ENCODE measurements at regions not wholly inside any gene's neighbourhood (a gene's known extent, or its start where the extent isn't known, plus 50 kb on each side); places are given as distances from the start of the nearest gene placed in this dataset.
"Not testable (repeated sequence)": the region's sequence is repeated elsewhere in the genome, so short reads cannot be mapped to it uniquely, and the experiment has no call there.

GRCh38 chr3:176074096-176074495, 1123.2 kb downstream of the TBL1XR1 start:
- no peak for DNase-seq (ENCODE audit: low spot score)

GRCh38 chr3:176071943-176072342, 1125.3 kb downstream of the TBL1XR1 start:
- no peak for DNase-seq (ENCODE audit: low spot score)

GRCh38 chr3:176068750-176069149, 1128.5 kb downstream of the TBL1XR1 start:
- no peak for DNase-seq (ENCODE audit: low spot score)

GRCh38 chr3:176058856-176059255, 1138.4 kb downstream of the TBL1XR1 start:
- DNase-seq (ENCODE audit: low spot score), result no peak

- DNase-seq (ENCODE audit: low spot score), result no peak
Measured at GRCh38 chr3:176055836-176056235, 1141.4 kb downstream of the TBL1XR1 start.

GRCh38 chr3:176051766-176052165, 1145.5 kb downstream of the TBL1XR1 start:
- DNase-seq (ENCODE audit: low spot score), result no peak

- no peak for DNase-seq (ENCODE audit: low spot score)
Measured at GRCh38 chr3:176046703-176047102, 1150.6 kb downstream of the TBL1XR1 start.

- no peak for DNase-seq (ENCODE audit: low spot score)
Measured at GRCh38 chr3:176041812-176042211, 1155.5 kb downstream of the TBL1XR1 start.

GRCh38 chr3:176041185-176041584, 1156.1 kb downstream of the TBL1XR1 start:
- no peak for DNase-seq (ENCODE audit: low spot score)

- DNase-seq (ENCODE audit: low spot score), result no peak
Measured at GRCh38 chr3:176037636-176038035, 1159.6 kb downstream of the TBL1XR1 start.

GRCh38 chr3:176032043-176032442, 1165.2 kb downstream of the TBL1XR1 start:
- no peak for DNase-seq (ENCODE audit: low spot score)

GRCh38 chr3:176016203-176016602, 1157.1 kb downstream of the NAALADL2 start:
- not testable (repeated sequence) for DNase-seq (ENCODE audit: low spot score)

GRCh38 chr3:176015228-176015627, 1156.1 kb downstream of the NAALADL2 start:
- not testable (repeated sequence) for DNase-seq (ENCODE audit: low spot score)

GRCh38 chr3:176009256-176009655, 1150.1 kb downstream of the NAALADL2 start:
- DNase-seq (ENCODE audit: low spot score), result no peak

- DNase-seq (ENCODE audit: low spot score), result no peak
Measured at GRCh38 chr3:176005564-176005963, 1146.4 kb downstream of the NAALADL2 start.

GRCh38 chr3:175989161-175989560, 1130.0 kb downstream of the NAALADL2 start:
- DNase-seq (ENCODE audit: low spot score), result no peak

- no peak for DNase-seq (ENCODE audit: low spot score)
Measured at GRCh38 chr3:175988401-175988800, 1129.3 kb downstream of the NAALADL2 start.

GRCh38 chr3:175985781-175986180, 1126.6 kb downstream of the NAALADL2 start:
- no peak for DNase-seq (ENCODE audit: low spot score)

- no peak for DNase-seq (ENCODE audit: low spot score)
Measured at GRCh38 chr3:175983379-175983778, 1124.2 kb downstream of the NAALADL2 start.

GRCh38 chr3:175980486-175981090, 1121.5 kb downstream of the NAALADL2 start:
- DNase-seq (ENCODE audit: low spot score), result no peak

GRCh38 chr3:175977968-175978752, 1119.0 kb downstream of the NAALADL2 start:
- DNase-seq (ENCODE audit: low spot score), result no peak

GRCh38 chr3:175969456-175969855, 1110.3 kb downstream of the NAALADL2 start:
- DNase-seq (ENCODE audit: low spot score), result no peak

GRCh38 chr3:175965036-175965435, 1105.9 kb downstream of the NAALADL2 start:
- DNase-seq (ENCODE audit: low spot score), result no peak
